GM20000 (cell line): ENCODE measurements at regions not wholly inside any gene's neighbourhood (a gene's known extent, or its start where the extent isn't known, plus 50 kb on each side); places are given as distances from the start of the nearest gene placed in this dataset.
"Not testable (repeated sequence)": the region's sequence is repeated elsewhere in the genome, so short reads cannot be mapped to it uniquely, and the experiment has no call there.

Experiments used
- DNase-seq: peaks from one replicate; pipeline ENCODE4 v3.0.0; 2012; ENCODE audit warnings: low spot score
- TF ChIP-seq, protein P1 (sequence below): IDR thresholded peaks from 2 replicates; pipeline ENCODE4 v1.5.1; 2012; ENCODE audit warnings: mild to moderate bottlenecking, control low read depth; ENCODE audit errors: extremely low read depth, missing control alignments

DNA sequence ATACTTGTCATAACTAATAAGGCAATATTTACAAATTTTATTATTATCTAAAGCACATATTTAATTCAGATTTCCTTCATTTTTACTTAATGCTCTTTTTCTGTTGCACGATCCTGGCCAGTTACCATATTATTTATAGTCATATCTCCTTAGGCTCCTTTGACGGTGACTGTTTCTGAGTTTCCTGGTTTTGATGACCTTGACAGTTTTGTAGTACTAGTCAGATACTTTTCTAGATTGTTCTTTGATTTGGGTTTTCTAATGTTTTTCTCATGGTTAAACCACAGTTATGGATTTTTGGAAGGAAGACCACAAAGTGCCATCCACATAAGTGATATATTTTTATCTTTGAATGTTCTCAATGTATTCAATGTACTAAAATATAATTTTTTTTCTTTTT is 171.0 kb upstream of the NANOGP8 start:
- no peak for DNase-seq
- TF ChIP-seq, protein P1, sequence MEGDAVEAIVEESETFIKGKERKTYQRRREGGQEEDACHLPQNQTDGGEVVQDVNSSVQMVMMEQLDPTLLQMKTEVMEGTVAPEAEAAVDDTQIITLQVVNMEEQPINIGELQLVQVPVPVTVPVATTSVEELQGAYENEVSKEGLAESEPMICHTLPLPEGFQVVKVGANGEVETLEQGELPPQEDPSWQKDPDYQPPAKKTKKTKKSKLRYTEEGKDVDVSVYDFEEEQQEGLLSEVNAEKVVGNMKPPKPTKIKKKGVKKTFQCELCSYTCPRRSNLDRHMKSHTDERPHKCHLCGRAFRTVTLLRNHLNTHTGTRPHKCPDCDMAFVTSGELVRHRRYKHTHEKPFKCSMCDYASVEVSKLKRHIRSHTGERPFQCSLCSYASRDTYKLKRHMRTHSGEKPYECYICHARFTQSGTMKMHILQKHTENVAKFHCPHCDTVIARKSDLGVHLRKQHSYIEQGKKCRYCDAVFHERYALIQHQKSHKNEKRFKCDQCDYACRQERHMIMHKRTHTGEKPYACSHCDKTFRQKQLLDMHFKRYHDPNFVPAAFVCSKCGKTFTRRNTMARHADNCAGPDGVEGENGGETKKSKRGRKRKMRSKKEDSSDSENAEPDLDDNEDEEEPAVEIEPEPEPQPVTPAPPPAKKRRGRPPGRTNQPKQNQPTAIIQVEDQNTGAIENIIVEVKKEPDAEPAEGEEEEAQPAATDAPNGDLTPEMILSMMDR = no peak

DNA sequence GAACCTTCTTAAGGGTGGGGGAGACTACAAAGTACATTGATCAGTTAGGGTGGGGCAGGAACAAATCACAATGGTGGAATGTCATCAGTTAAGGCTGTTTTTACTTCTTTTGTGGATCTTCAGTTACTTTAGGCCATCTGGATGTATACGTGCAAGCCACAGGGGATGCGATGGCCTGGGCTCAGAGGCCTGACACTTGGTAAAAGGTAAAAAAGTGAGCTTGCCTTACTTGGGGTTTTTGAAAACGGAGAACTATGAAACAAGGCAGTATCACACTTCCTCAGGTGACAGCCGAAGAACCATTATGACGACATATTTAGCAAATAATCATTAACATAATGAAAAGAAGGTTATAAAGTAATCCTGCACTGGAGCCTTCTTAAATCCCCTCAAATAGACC is 169.8 kb upstream of the NANOGP8 start:
- DNase-seq = not testable (repeated sequence)

DNA sequence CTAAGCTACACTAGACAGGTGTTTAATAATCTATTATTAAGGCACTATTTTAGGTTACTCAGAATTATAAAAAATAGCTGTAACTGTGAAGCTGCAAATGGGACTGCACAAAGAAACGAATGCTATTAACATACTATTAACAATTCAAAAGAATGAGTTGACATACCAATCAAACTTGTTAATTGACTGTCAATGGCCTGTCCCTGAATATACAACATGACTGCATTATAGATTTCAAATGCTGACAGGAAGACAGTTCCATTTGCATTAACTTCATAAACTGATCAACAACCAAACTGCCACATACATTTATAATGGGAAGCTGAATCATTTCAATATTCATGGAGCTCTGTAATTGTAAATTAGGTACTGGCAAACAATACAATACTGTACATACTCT is 169.0 kb upstream of the NANOGP8 start:
- no peak for DNase-seq
- TF ChIP-seq, protein P1 = no peak

DNA sequence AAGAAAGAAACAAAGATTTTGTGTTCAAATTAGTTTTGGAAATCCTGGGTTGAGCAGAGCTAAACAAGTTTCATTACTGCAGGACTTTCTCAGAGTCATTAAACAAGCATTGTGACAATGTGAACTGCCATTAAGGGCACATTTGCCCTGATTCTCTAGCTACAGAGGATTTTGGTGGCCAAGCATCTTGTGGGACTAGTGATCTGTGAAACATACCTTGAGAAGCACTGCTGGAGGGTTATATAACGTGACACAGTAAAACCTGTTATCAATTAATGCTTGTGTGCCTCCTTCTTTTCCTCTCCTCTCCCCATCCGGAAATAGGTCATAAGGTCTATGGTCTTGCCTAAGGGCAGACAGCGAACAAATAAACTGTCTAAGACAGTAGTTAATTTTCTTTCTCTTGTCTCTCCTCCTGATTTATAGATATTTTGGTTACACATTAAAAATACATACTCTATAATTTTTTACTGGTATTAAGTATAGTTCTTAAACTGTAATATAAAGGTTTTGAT is 167.3 kb upstream of the NANOGP8 start:
- TF ChIP-seq, protein P1 = no peak
- no peak for DNase-seq

DNA sequence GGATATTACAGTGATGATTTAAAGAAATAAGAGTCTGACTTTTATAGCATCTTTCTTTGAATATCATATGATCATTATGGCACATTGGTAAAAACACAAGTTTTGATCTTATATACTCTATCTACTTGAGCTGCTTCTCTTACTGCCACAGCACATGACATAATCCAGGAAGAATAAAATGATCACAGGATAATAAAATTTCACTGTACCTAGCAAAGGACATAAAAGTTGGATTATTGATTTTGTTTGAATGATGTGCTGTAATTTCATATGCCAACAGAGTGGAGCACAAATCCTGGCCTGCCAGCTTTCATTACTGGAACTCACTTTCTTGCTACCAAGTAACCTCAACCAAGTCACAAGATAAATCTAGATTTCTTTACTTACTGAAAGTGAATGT is 162.1 kb upstream of the NANOGP8 start:
- TF ChIP-seq, protein P1 = no peak
- DNase-seq = no peak

DNA sequence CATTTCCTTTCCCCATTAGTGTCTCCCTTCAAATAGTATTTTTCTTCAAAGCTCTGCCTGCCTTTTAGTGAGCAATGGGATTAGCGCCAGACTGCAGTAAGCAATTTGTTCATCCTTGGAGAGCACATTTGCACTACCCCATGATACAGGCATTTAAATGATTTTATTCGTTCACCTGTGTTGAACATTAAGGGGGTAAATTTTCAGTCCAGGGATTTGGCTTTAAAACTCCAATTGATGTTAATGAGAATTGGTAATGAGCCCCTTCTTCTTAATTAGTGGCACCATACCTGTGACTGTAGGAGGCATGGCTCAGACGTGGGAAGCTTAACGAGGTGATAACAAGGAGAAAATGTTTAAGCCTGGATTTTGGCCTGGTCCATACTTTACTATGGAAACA is 161.4 kb upstream of the NANOGP8 start:
- no peak for DNase-seq
- TF ChIP-seq, protein P1 = no peak

DNA sequence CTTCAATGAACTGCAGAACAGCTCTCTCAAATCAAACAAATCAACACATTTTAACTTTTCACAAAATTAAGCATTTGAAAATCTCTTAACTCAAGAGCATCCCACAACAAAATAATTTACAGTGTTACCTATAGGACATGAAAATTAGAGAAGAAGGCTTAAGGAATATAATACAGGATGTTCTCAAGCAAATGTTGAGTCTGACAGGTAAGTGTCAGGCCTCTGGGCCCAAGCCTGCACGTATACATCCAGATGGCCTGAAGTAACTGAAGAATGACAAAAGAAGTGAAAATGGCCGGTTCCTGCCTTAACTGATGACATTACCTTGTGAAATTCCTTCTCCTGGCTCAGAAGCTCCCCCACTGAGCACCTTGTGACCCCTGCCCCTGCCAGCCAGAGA is 160.6 kb upstream of the NANOGP8 start:
- not testable (repeated sequence) for DNase-seq

DNA sequence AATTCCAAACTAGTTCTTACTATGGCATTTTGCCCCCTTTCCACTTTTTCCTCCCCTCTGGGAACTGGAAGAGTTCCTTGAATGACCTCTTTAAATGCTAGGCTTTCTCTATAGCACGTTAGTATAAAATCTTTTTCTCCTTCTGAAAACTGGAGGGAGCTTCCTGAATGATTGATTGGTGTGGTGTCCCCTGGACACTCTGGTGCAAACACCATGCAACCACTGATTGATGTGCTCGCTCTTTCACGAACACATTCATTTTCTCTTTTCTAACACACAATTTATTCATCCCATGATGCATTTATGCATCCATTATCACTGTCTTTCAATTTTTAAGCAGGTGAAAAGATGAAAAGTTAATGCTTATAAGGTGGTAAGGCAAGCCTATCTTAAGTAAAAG is 159.1 kb upstream of the NANOGP8 start:
- TF ChIP-seq, protein P1 = no peak
- DNase-seq = no peak

DNA sequence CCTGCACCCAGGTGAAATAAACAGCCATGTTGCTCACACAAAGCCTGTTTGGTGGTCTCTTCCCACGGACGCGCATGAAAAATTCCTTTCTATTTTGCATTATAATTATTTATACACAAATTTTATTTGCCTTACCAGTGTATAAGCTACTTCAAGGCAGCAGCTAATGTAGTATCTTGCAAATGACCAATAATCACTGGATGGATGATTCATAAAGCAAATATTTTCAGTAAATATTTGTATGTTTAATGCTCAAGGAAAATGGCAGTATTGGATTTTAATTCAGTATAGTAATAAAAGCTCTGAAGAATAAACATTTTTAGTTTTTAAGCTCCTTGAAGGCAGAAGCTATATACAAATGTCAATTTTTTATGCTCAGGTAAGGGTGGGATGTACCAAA is 158.7 kb upstream of the NANOGP8 start:
- no peak for DNase-seq
- TF ChIP-seq, protein P1 = no peak

DNA sequence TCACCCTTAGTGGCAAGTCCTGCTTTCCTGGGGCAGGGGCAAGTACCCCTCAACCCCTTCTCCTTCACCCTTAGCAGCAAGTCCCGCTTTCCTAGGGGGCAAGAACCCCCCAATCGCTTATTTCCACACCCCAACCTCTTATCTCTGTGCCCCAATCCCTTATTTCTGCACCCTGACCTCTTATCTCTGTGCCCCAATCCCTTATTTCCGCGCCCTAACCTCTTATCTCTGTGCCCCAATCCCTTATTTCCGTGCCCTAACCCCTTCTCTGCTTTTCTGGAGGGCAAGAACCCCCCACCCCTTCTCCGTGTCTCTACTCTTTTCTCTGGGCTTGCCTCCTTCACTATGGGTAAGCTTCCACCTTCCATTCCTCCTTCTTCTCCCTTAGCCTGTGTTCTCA is 154.6 kb upstream of the NANOGP8 start:
- not testable (repeated sequence) for DNase-seq

DNA sequence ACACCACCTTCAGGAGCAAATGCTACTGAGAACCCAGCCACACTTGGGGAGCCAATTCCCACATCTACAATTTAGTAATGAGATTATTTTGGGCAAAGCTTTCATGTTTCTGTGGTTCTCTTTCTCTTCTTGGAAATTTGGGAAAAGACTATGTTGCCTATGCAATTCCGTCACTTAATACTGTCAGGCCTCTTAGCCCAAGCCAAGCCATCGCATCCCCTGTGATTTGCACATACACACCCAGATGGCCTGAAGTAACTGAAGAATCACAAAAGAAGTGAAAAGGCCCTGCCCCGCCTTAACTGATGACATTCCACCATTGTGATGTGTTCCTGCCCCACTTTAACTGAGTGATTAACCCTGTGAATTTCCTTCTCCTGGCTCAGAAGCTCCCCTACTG is 153.4 kb upstream of the NANOGP8 start:
- DNase-seq = not testable (repeated sequence)
